Keratinocyte (primary cell): ENCODE measurements at regions not wholly inside any gene's neighbourhood (a gene's known extent, or its start where the extent isn't known, plus 50 kb on each side); places are given as distances from the start of the nearest gene placed in this dataset.
"Not testable (repeated sequence)": the region's sequence is repeated elsewhere in the genome, so short reads cannot be mapped to it uniquely, and the experiment has no call there.

Source experiments
- EZH2 ChIP-seq: IDR thresholded peaks from one replicate; pipeline ENCODE4 v1.6.1; 2012; ENCODE audit warnings: inconsistent platforms, mild to moderate bottlenecking, low read length, moderate library complexity
- TF ChIP-seq, protein P1 (sequence below), 3 experiments: IDR thresholded peaks in 1 of 3; conservative IDR thresholded peaks in 1 of 3; optimal IDR thresholded peaks in 1 of 3; 2 replicates in 2 of 3; 3 replicates in 1 of 3; pipeline versions ENCODE3 to v1.5.1; 2011; ENCODE audit warnings: low read length in 3 of 3, mild to moderate bottlenecking in 3 of 3, moderate library complexity in 2 of 3, control low read depth in 1 of 3, inconsistent platforms in 1 of 3; ENCODE audit not compliant: insufficient read depth in 2 of 3; ENCODE audit errors: extremely low read depth in 1 of 3

- TF ChIP-seq, protein P1, sequence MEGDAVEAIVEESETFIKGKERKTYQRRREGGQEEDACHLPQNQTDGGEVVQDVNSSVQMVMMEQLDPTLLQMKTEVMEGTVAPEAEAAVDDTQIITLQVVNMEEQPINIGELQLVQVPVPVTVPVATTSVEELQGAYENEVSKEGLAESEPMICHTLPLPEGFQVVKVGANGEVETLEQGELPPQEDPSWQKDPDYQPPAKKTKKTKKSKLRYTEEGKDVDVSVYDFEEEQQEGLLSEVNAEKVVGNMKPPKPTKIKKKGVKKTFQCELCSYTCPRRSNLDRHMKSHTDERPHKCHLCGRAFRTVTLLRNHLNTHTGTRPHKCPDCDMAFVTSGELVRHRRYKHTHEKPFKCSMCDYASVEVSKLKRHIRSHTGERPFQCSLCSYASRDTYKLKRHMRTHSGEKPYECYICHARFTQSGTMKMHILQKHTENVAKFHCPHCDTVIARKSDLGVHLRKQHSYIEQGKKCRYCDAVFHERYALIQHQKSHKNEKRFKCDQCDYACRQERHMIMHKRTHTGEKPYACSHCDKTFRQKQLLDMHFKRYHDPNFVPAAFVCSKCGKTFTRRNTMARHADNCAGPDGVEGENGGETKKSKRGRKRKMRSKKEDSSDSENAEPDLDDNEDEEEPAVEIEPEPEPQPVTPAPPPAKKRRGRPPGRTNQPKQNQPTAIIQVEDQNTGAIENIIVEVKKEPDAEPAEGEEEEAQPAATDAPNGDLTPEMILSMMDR (optimal IDR thresholded peaks at IDR 0.05 in 1 of 3, IDR thresholded peaks at IDR 0.05 in 1 of 3, conservative IDR thresholded peaks at IDR 0.05 in 1 of 3; ENCODE audit: extremely low read depth in 1 of 3, insufficient read depth in 2 of 3, low read length in 3 of 3): not testable (repeated sequence)
- TF ChIP-seq EZH2: not testable (repeated sequence)
These were observed 396.1 kb upstream of the LCORL start for GRCh38 chr4:18417651-18418050.
